SK-N-SH (cell line): ENCODE measurements at regions not wholly inside any gene's neighbourhood (a gene's known extent, or its start where the extent isn't known, plus 50 kb on each side); places are given as distances from the start of the nearest gene placed in this dataset.

Experiments used
- CTCF ChIA-PET: fragments of 300-600, 350-600 bp; formaldehyde crosslinking; extraction: SDS; loops from one replicate; lab custom pipeline; 2021; lab: Yijun Ruan, JAX
- POLR2A ChIA-PET: fragments of 350-600 bp; sonication (Branson Sonifier 250); formaldehyde crosslinking; extraction: SDS; loops from one replicate; lab custom pipeline; 2020; ENCODE audit warnings: antibody characterized with exemption, inconsistent platforms; lab: Yijun Ruan, JAX
- DNase-seq: peaks from one replicate; pipeline ENCODE4 v3.0.0; 2012
- H2AFZ ChIP-seq: fragments of 200-600 bp; sonication (generic); 2 replicates; pipeline ENCODE4 v1.8.1; 2016; ENCODE audit warnings: antibody characterized with exemption, mild to moderate bottlenecking, low read depth
- H3F3A ChIP-seq: fragments of 200-600 bp; sonication (generic); replicated peaks from 2 replicates; pipeline ENCODE3; 2016; ENCODE audit warnings: antibody characterized with exemption, mild to moderate bottlenecking; ENCODE audit not compliant: insufficient read depth
- H3K27ac ChIP-seq, 2 experiments: fragments of 200-500 bp in 1 of 2; fragments of 200-600 bp in 1 of 2; sonication (Bioruptor generic) in 1 of 2; sonication (generic), shearing (Covaris generic) in 1 of 2; 2 replicates each; pipeline versions ENCODE4 v1.5.1 to v1.6.1; 2014 to 2016; ENCODE audit warnings: low read depth in 2 of 2, inconsistent platforms in 1 of 2, low read length in 1 of 2, mild to moderate bottlenecking in 1 of 2, mixed read lengths in 1 of 2
- H3K27me3 ChIP-seq: fragments of 200-600 bp; sonication (generic), shearing (Covaris generic); 2 replicates; pipeline ENCODE4 v1.6.1; 2016; ENCODE audit warnings: mixed run types; ENCODE audit not compliant: insufficient read depth
- H3K36me3 ChIP-seq, 2 experiments: fragments of 200-500 bp in 1 of 2; fragments of 200-600 bp in 1 of 2; sonication (Bioruptor generic) in 1 of 2; sonication (generic) in 1 of 2; replicated peaks in 1 of 2; 2 replicates each; pipeline versions ENCODE3 to v1.5.1; 2014 to 2016; ENCODE audit warnings: low read length in 1 of 2, mild to moderate bottlenecking in 1 of 2; ENCODE audit not compliant: insufficient read depth in 2 of 2, control insufficient read depth in 1 of 2
- H3K4me1 ChIP-seq, 2 experiments: fragments of 200-500 bp in 1 of 2; fragments of 200-600 bp in 1 of 2; sonication (Bioruptor generic) in 1 of 2; sonication (generic), shearing (Covaris generic) in 1 of 2; 2 replicates each; pipeline versions ENCODE4 v1.5.1 to v1.6.1; 2014 to 2016; ENCODE audit warnings: low read depth in 1 of 2, low read length in 1 of 2, mixed run types in 1 of 2; ENCODE audit not compliant: insufficient read depth in 2 of 2, control insufficient read depth in 1 of 2
- H3K4me2 ChIP-seq: fragments of 200-600 bp; sonication (generic), shearing (Covaris generic); 2 replicates; pipeline ENCODE4 v1.6.1; 2017; ENCODE audit warnings: mixed run types
- H3K4me3 ChIP-seq, 2 experiments: fragments of 200-500 bp in 1 of 2; fragments of 200-600 bp in 1 of 2; sonication (Bioruptor generic) in 1 of 2; sonication (generic), shearing (Covaris generic) in 1 of 2; 2 replicates each; pipeline versions ENCODE4 v1.5.1 to v1.8.1; 2014 to 2016; ENCODE audit warnings: low read depth in 2 of 2, inconsistent platforms in 1 of 2, low read length in 1 of 2, mild to moderate bottlenecking in 1 of 2, mixed read lengths in 1 of 2, moderate library complexity in 1 of 2
- H3K79me2 ChIP-seq: fragments of 200-600 bp; sonication (generic); 2 replicates; pipeline ENCODE4 v1.8.1; 2017; ENCODE audit warnings: mild to moderate bottlenecking; ENCODE audit not compliant: insufficient read depth
- H3K9ac ChIP-seq: fragments of 200-600 bp; sonication (generic); 2 replicates; pipeline ENCODE4 v1.6.1; 2017; ENCODE audit warnings: mixed run types
- H3K9me2 ChIP-seq: fragments of 200-600 bp; sonication (generic); 2 replicates; pipeline ENCODE4 v1.6.1; 2017; ENCODE audit warnings: mixed run types
- H3K9me3 ChIP-seq: fragments of 200-600 bp; sonication (generic); 2 replicates; pipeline ENCODE4 v1.6.1; 2017; ENCODE audit warnings: mixed run types, mild to moderate bottlenecking, moderate library complexity
- H4K20me1 ChIP-seq: fragments of 200-600 bp; sonication (generic); 2 replicates; pipeline ENCODE4 v1.6.1; 2017; ENCODE audit warnings: mild to moderate bottlenecking, mixed run types; ENCODE audit not compliant: insufficient read depth
- EP300 ChIP-seq, 2 experiments: IDR thresholded peaks; 2 replicates each; pipeline versions ENCODE4 v1.4.0 to v1.6.1; 2012; ENCODE audit warnings: borderline replicate concordance in 1 of 2, low read depth in 1 of 2, low read length in 1 of 2
- EZH2phosphoT487 ChIP-seq: fragments of 200-600 bp; sonication (generic); IDR thresholded peaks from 2 replicates; pipeline ENCODE4 v1.6.1; 2017; ENCODE audit warnings: low read depth, mixed run types, mild to moderate bottlenecking, antibody characterized with exemption, moderate library complexity, borderline replicate concordance
- FOSL2 ChIP-seq: IDR thresholded peaks from 2 replicates; pipeline ENCODE4 v1.4.0; 2012; ENCODE audit warnings: low read depth, mild to moderate bottlenecking, moderate library complexity, borderline replicate concordance
- GABPA ChIP-seq: IDR thresholded peaks from 2 replicates; pipeline ENCODE4 v1.4.0; 2012; ENCODE audit warnings: low read depth, mild to moderate bottlenecking
- GATA2 ChIP-seq: sonication (generic); formaldehyde crosslinking; IDR thresholded peaks from 2 replicates; pipeline ENCODE4 v1.5.0; 2020; ENCODE audit warnings: mild to moderate bottlenecking, missing genetic modification reagents
- JUND ChIP-seq: IDR thresholded peaks from 2 replicates; pipeline ENCODE4 v1.4.0; 2012
- MEF2A ChIP-seq: IDR thresholded peaks from 2 replicates; pipeline ENCODE4 v1.4.0; 2012; ENCODE audit warnings: low read depth, borderline replicate concordance
- NFIC ChIP-seq: IDR thresholded peaks from 2 replicates; pipeline ENCODE4 v1.4.0; 2012; ENCODE audit warnings: borderline replicate concordance
- RCOR1 ChIP-seq: fragments of 150-350 bp; IDR thresholded peaks from 2 replicates; pipeline ENCODE4 v1.6.1; 2017; ENCODE audit warnings: antibody characterized with exemption, low read length
- RFX5 ChIP-seq: IDR thresholded peaks from 2 replicates; pipeline ENCODE4 v1.6.1; 2012; ENCODE audit warnings: mild to moderate bottlenecking, improper control_type of control experiment, low read length
- SMC3 ChIP-seq: IDR thresholded peaks from 2 replicates; pipeline ENCODE4 v1.6.1; 2012; ENCODE audit warnings: low read depth, low read length, improper control_type of control experiment
- YY1 ChIP-seq: IDR thresholded peaks from 2 replicates; pipeline ENCODE4 v1.4.0; 2012; ENCODE audit warnings: low read depth, mild to moderate bottlenecking
- WGBS: methylation state at CpG from one replicate; pipeline ENCODE4 v1.1.6; 2017; ENCODE audit warnings: low lambda C conversion rate; 5-methylcytosine and 5-hydroxymethylcytosine counted together
- TF ChIP-seq, protein P1 (sequence below): IDR thresholded peaks from 2 replicates; pipeline ENCODE4 v1.4.0; 2012; ENCODE audit warnings: low read depth, borderline replicate concordance

DNA sequence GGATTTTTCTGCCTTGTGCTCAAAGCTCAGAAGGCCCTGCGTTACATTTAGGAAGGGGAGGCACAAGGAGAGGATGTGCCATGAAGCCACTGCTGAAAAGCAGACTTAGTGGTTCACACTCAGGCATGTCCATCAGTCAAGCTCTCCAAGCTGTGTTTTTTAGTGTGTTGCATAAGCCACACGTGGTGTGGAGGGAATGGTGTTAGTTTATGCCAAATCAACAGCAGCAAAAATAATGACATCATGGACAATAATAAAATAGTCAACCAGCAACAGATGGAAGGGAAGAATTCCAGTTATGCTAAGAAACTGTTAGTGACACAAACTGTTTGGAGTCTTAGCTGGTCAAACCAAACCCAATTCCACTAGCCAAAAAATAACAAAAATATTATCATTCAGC, 438.3 kb downstream of the NPIPA7 start (continued):
- no peak for TF ChIP-seq GABPA

DNA sequence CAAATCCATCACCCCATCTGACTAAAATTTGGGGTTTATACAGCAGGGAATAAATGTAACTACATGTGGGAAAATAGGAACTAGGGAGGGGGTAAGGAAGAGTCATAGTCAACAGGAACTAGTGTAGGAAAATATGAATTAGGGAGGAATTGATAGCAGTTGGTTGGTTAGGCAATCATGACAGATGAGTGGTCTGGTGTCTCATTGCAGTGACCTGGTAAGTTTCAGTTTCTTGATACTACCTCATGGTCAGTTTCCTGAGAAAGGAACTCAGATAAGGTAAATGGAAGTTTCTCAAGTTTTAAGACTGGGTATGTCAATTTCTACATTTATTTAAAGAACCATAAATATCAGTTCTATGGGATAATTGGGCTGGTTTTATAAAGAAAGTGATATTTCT, 442.3 kb downstream of the NPIPA7 start:
- CTCF ChIA-PET: no interaction called here
- Histone ChIP-seq H3K9me2 (no peaks in the 10 kb centered on the region), H3K9me3 (no peaks in the 10 kb centered on the region), H2AFZ (no peak overlapping the region), H3F3A (no peaks in the 10 kb centered on the region), H3K27me3 (no peaks in the 10 kb centered on the region), H3K9ac (no peak overlapping the region), H3K27ac (no peak overlapping the region)
- no peak for TF ChIP-seq JUND
- TF ChIP-seq, all 33 proteins: peak for 0
- Histone ChIP-seq H3K4me1 (no peaks in the 10 kb centered on the region), H3K36me3 (no peaks in the 10 kb centered on the region), H3K4me2 (no peak overlapping the region), H3K79me2 (no peaks in the 10 kb centered on the region), H3K4me3 (no peak overlapping the region), H4K20me1 (no peaks in the 10 kb centered on the region)
- no peak for DNase-seq
- POLR2A ChIA-PET: no interaction called here

DNA sequence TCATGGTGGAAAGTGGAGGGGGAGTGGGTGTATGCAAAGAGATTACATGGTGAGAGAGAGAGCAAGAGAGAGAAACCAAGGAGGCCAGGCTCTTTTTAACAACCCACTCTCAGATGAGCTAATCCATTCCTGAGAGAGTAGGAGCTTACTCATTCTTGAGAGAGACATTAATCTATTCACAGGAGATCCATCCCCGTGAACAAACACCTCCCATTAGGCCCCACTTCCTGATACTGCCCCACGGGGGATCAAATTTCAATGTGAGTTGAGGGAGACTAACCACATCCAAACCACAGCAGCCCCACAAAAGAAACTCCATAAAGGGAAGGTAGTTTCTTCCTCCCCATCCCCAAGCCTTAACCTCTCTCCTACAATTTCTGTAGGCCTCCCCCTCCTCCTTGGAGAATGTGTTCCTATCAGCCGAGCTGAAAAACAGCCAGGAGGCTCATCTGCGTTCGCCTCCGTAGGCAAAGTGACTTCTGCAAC, 450.0 kb downstream of the NPIPA7 start:
- ChIA-PET CTCF (no interaction called here), POLR2A (no interaction called here)
- no peaks in the 10 kb centered on the region for H3F3A ChIP-seq
- no peaks in the 10 kb centered on the region for H3K36me3 ChIP-seq
- DNase-seq: no peak
- no peak overlapping the region for H3K27ac ChIP-seq
- H2AFZ ChIP-seq: no peak overlapping the region
- no peak overlapping the region for H3K4me3 ChIP-seq
- H3K9me2 ChIP-seq: no peaks in the 10 kb centered on the region
- H3K9ac ChIP-seq: no peak overlapping the region
- H3K4me2 ChIP-seq: no peak overlapping the region
- TF ChIP-seq EZH2phosphoT487 (no peak), GABPA (no peak), YY1 (no peak), MEF2A (no peak), FOSL2 (no peak), EP300 (IDR thresholded peaks at IDR 0.05; ENCODE audit: borderline replicate concordance in 1 of 2, low read depth in 1 of 2, low read length in 1 of 2) (no peak), RFX5 (no peak), NFIC (no peak), RCOR1 (no peak), GATA2 (no peak), SMC3 (no peak)
- TF ChIP-seq, protein P1, sequence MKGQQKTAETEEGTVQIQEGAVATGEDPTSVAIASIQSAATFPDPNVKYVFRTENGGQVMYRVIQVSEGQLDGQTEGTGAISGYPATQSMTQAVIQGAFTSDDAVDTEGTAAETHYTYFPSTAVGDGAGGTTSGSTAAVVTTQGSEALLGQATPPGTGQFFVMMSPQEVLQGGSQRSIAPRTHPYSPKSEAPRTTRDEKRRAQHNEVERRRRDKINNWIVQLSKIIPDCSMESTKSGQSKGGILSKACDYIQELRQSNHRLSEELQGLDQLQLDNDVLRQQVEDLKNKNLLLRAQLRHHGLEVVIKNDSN: no peak
- H3K9me3 ChIP-seq: no peaks in the 10 kb centered on the region
- no peaks in the 10 kb centered on the region for H3K27me3 ChIP-seq
- no peaks in the 10 kb centered on the region for H3K79me2 ChIP-seq
- no peaks in the 10 kb centered on the region for H4K20me1 ChIP-seq
- 49% methylated on average over 6 of the region's 6 CpGs for WGBS
- H3K4me1 ChIP-seq: no peaks in the 10 kb centered on the region
